Left lung (tissue), 4 donors: ENCODE measurements at regions not wholly inside any gene's neighbourhood (a gene's known extent, or its start where the extent isn't known, plus 50 kb on each side); places are given as distances from the start of the nearest gene placed in this dataset.

Experiments
- ATAC-seq: fragments of 200-7000 bp; cut with Tn5 transposase; one replicate; pipeline ENCODE4 v1.9.1; 2020; ENCODE audit warnings: moderate library complexity
- DNase-seq, 4 donors: peaks; one replicate each; pipeline ENCODE4 v3.0.0-alpha.2; 2013 to 2020
- H3K27ac ChIP-seq, 2 donors: fragments of 200-600 bp; sonication (generic) in 1 of 2; one replicate each; pipeline versions ENCODE4 v1.5.0 to v1.8.0; 2020 to 2021
- H3K27me3 ChIP-seq, 2 donors: fragments of 200-600 bp; sonication (generic) in 1 of 2; one replicate each; pipeline versions ENCODE4 v1.5.0 to v1.8.0; 2020 to 2021
- H3K36me3 ChIP-seq, 2 donors: fragments of 200-600 bp; sonication (generic) in 1 of 2; one replicate each; pipeline versions ENCODE4 v1.5.0 to v1.8.0; 2020 to 2021
- H3K4me1 ChIP-seq, 2 donors: fragments of 200-600 bp; one replicate each; pipeline ENCODE4 v1.8.0; 2021
- H3K4me3 ChIP-seq, 2 donors: fragments of 200-600 bp; sonication (generic) in 1 of 2; one replicate each; pipeline versions ENCODE4 v1.5.0 to v1.8.0; 2020 to 2021; ENCODE audit warnings: mild to moderate bottlenecking in 1 of 2
- H3K9me3 ChIP-seq, 2 donors: fragments of 200-600 bp; sonication (generic) in 1 of 2; one replicate each; pipeline versions ENCODE4 v1.5.0 to v1.8.0; 2020 to 2021
- CTCF ChIP-seq, 2 donors: fragments of 200-600 bp; sonication (generic) in 1 of 2; IDR thresholded peaks; one replicate each; pipeline versions ENCODE4 v1.5.0 to v1.8.0; 2021; ENCODE audit warnings: antibody characterized with exemption in 2 of 2
- intact Hi-C, 2 donors: fragments of 100-400 bp; cut with DNase I; formaldehyde crosslinking; loops; one replicate each; pipeline versions ENCODE4 v1.11.2 to v1.14.2; 2022
- donor health status: DM: no; HTN: yes; CAD: no.
- donor health status: DM: no; HTN: no; CAD: no.

- no peaks in the 10 kb centered on the region for H3K9me3 ChIP-seq
- ATAC-seq, result no peak
- no peaks in the 10 kb centered on the region for H3K27me3 ChIP-seq
- no peaks in the 10 kb centered on the region for H3K4me1 ChIP-seq
- H3K4me3 ChIP-seq, result no peak overlapping the region
- no peak for DNase-seq
- intact Hi-C loops, result no loop called here
- no peaks in the 10 kb centered on the region for H3K36me3 ChIP-seq
- TF ChIP-seq CTCF (IDR thresholded peaks at IDR 0.05), result no peak
- H3K27ac ChIP-seq, result no peak overlapping the region
These were observed 119.6 kb upstream of the HMHB1 start for GRCh38 chr5:143692342-143692741.

- Histone ChIP-seq H3K27me3 (no peaks in the 10 kb centered on the region), H3K9me3 (no peaks in the 10 kb centered on the region), H3K4me3 (no peak overlapping the region), H3K4me1 (no peaks in the 10 kb centered on the region), H3K36me3 (no peaks in the 10 kb centered on the region), H3K27ac (no peak overlapping the region)
- no peak for TF ChIP-seq CTCF (IDR thresholded peaks at IDR 0.05)
- no peak for ATAC-seq
- intact Hi-C loops, result no loop called here
- DNase-seq, result peak in 1 of 4 donors; percentile 50
These were observed 120.0 kb upstream of the HMHB1 start for GRCh38 chr5:143691945-143692290.

GRCh38 chr5:143691287-143691944 is 120.5 kb upstream of the HMHB1 start:
- Histone ChIP-seq H3K27me3 (no peaks in the 10 kb centered on the region), H3K9me3 (no peaks in the 10 kb centered on the region), H3K27ac (no peak overlapping the region), H3K36me3 (no peaks in the 10 kb centered on the region), H3K4me3 (no peak overlapping the region), H3K4me1 (no peaks in the 10 kb centered on the region)
- no peak for TF ChIP-seq CTCF (IDR thresholded peaks at IDR 0.05)
- intact Hi-C loops, result no loop called here
- DNase-seq (no peak), ATAC-seq (peak; percentile 62)

- DNase-seq (no peak), ATAC-seq (no peak)
- no peaks in the 10 kb centered on the region for H3K9me3 ChIP-seq
- no peaks in the 10 kb centered on the region for H3K27me3 ChIP-seq
- TF ChIP-seq CTCF (IDR thresholded peaks at IDR 0.05), result no peak
- H3K4me3 ChIP-seq, result no peak overlapping the region
- H3K4me1 ChIP-seq, result no peaks in the 10 kb centered on the region
- no peaks in the 10 kb centered on the region for H3K36me3 ChIP-seq
- intact Hi-C loops, result loop anchor here in 1 of 2 donors (10.0 kb wide), 1 partner anchor 283 kb away; the partner anchor contains the start of gene NR3C1
- no peak overlapping the region for H3K27ac ChIP-seq
These were observed 124.4 kb upstream of the HMHB1 start for GRCh38 chr5:143687604-143688003.

- H3K4me1 ChIP-seq, result no peaks in the 10 kb centered on the region
- no peaks in the 10 kb centered on the region for H3K9me3 ChIP-seq
- H3K4me3 ChIP-seq, result no peak overlapping the region
- ATAC-seq, result peak; percentile 34
- no peaks in the 10 kb centered on the region for H3K36me3 ChIP-seq
- no peak for DNase-seq
- peak in 1 of 2 donors; percentile 13 for TF ChIP-seq CTCF (IDR thresholded peaks at IDR 0.05)
- intact Hi-C loops, result loop anchor here in 1 of 2 donors (10.0 kb wide), 1 partner anchor 281 kb away; the partner anchor contains the start of gene NR3C1
- H3K27me3 ChIP-seq, result no peaks in the 10 kb centered on the region
- no peak overlapping the region for H3K27ac ChIP-seq
These were observed 126.6 kb upstream of the HMHB1 start for GRCh38 chr5:143685246-143685815.
